GM18909 (cell line): ENCODE measurements at regions not wholly inside any gene's neighbourhood (a gene's known extent, or its start where the extent isn't known, plus 50 kb on each side); places are given as distances from the start of the nearest gene placed in this dataset.
"Not testable (repeated sequence)": the region's sequence is repeated elsewhere in the genome, so short reads cannot be mapped to it uniquely, and the experiment has no call there.

Experiments used
- ATAC-seq: cut with Tn5 transposase; IDR thresholded peaks from one replicate; pipeline ENCODE4 v1.9.1; 2021; ENCODE audit warnings: mild to moderate bottlenecking; ENCODE audit not compliant: unreplicated experiment, poor library complexity

DNA sequence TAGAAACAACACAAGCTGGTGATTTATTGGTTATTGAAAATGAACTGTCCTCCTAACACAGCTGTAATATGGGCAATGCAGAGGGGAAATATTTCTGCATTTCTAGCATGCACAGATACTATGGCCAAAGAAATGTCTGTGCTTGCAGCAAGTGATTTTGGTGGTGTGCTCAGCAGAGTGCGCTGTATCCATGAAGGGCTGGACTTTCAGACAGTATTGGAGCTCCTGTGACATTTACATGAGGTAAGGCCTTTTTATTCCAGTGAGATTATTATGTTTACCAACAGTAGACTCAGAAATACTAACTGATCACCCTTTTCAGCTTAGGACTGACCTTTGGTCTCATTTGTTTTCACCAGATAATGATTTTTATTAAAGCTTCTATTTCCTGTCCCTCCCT, 1302.6 kb upstream of the EPHA6 start:
- ATAC-seq: no peak

DNA sequence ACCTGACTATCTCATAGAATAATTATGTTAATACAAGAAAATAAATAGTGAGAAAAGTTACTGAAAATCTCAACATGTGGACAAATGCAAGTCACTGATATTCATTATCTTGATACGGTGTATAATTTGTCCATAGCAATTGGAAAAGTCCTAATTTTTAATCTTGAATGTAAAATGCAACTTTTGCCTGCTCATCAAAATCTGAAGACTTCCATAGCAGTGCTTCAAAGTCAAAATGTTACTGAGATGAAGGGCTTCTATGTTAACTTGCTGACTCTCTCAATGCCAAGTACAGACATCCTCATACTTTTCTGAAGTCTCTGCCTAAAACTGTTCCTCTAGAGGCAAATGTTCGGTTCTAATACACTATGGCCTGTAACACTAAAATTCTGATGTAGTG, 1300.1 kb upstream of the EPHA6 start:
- no peak for ATAC-seq

DNA sequence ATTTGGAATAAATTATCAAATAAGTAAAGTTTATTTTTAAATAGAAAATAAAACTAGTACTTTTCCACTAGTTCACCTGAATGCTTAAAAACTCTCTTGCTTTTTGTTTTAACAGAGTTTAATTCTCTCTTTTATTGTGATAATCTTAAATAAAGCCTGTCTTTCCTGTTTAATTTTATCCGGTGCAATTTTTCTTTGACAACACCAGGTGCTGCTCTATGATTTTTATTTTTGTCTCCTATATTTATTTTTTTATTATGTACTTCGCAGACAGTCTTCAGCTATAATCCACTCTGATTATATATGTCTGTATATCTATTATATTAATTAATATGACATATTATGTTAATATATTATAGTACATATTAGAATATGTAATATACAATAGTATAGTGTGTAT, 1293.0 kb upstream of the EPHA6 start:
- ATAC-seq: no peak

DNA sequence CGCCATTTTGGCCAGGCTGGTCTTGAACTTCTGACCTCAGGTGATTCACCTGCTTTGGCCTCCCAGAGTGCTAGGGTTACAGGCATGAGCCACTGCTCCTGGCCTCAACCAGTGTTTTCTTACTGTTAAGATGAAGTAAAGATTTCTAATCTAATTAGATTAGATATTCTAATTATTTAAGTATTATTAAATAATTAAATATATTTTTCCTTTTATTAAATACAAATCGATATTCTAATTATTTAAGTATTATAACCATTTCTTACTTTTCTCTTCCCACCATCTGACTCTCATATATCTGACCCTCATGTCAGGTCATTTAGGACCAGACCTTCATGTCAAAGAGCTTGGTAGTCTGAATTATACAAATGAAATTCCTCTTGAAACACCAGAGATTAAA, 1291.9 kb upstream of the EPHA6 start:
- ATAC-seq: no peak

DNA sequence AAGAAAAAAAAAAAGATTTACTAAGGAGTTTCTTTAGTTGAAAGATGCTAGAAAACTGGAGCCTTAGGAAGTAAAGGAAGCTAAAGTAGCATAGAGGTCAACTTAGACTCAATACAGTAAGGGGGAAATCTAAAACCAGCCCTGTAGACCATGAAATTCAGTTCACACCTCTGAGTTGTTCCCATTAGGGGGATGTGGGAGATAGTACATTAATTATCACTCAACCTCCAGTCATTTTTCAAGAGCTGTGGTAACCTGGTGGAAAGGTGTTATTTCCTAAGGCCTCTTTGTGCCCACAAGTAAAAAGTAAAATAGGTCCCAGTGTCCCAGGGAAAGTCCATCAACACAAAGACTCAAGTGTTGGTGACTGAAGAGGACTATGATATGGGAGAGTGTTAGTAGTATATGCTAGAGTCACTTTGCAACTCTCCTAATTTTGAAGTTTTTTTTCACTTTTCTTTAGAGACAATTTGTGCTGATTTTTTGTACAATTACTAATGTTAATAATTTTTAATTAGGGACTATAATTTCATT, 1274.4 kb upstream of the EPHA6 start:
- no peak for ATAC-seq

DNA sequence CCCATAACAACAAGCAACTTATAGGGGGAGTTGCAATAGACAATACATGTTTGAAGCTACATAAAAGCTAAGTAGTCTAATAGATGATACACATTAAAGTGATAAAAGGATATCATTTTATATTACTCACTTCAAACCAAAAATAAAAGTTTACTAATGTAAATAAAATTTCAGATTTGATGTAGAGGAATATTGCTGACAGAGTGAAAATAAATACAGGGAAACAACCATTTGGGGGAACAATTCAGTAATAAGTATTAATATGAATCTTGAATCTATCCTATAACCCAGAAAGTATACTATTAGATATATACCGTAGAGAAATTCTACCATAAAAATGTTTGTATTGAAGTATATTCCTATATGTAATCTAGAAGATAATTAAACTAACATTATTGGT, 1248.9 kb upstream of the EPHA6 start:
- no peak for ATAC-seq

DNA sequence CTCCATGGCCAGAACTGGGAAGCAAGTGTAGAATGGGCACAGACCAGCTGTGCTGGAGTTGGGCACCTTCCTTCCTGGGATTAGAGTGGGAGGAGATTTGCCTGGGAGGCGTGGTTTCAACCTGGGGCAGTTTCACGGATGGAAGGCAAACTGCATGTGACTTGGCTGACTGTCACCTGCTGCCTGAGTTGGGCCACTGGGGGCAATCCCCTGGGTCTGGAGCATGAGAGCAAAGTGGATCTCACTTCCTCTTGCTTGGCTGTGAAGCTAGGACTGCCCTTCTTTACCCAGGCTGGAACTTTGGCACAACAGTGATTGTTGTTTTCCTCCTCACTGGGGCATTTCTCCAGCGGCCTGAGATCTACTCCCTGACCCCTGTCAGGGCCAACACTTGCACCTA, 1247.0 kb upstream of the EPHA6 start:
- no peak for ATAC-seq

DNA sequence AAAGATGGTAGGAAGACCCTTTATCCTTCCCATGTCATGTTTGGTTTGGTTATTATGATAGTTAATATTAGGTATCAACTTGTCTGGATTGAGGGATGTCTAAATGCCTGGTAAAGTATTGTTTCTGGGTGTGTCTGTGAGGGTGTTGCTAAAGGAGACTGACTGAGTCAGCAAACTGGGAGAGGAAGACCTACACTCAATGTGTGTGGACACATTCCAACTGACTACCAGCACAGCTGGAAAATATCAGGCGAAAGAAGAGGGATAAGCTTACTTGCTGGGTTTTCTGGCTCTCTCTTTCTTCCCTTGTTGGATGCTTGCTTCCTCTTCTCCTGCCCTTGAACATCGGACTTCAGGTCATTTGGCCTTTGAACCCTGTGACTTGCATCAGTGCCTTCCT, 1227.6 kb upstream of the EPHA6 start:
- ATAC-seq: no peak

DNA sequence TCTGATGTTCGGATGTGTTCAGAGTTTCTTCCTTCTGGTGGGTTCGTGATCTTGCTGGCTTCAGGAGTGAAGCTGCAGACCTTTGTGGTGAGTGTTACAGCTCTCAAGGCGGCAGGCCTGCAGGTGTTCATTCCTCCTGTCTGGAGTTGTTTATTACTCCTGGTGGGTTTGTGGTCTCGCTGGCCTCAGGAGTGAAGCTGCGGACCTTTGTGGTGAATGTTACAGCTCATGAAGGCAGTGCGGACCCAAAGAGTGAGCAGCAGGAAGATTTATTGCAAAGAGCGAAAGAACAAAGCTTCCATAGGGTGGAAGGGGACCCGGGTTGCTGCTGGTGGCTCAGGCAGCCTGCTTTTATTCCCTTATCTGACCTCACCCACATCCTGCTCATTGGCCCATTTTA, 1226.8 kb upstream of the EPHA6 start:
- not testable (repeated sequence) for ATAC-seq

DNA sequence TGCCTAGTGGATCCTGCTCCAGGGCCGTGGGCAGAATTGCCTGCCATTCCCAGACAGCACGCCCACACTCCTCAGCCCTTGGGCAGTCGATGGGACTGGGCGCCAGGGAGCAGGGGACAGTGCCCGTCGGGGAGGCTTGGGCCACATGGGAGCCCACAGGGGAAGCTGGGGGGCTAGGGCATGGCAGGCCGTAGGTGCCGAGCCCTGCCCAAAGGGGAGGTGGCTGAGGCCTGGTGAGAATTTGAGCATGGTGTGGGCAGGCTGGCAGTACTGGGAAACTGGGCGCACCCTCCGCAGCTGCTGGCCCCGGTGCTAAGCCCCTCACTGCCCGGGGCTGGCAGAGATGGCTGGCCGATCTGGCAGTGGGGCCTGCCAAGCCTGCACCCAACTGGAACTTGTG, 1225.9 kb upstream of the EPHA6 start:
- no peak for ATAC-seq

DNA sequence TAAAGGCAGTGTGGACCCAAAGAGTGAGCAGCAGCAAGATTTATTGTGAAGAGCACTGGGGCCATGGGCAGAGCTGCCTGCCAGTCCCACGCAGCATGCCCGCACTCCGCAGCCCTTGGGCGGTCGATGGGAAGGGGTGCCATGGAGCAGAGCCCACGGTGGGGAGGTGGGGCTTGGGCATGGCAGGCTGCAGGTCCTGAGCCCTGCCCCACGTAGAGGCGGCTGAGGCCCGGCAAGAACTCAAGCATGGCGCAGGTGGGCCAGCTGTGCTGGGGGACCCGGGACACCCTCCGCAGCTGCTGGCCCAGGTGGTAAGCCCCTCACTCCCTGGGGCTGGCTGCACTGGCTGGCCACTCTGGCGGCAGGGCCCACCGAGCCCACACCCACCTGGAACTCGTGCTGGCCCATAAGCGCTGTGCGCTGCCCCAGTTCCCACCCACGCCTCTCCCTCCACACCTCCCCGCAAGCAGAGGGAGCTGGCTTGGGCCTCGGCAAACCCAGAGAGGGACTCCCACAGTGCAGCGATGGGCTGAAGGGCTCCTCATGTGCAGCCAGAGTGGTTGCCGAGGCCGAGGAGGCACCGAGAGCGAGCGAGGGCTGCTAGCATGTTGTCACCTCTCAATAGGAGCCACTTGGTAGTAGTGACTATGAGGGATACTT, 1218.8 kb upstream of the EPHA6 start:
- ATAC-seq: no peak

DNA sequence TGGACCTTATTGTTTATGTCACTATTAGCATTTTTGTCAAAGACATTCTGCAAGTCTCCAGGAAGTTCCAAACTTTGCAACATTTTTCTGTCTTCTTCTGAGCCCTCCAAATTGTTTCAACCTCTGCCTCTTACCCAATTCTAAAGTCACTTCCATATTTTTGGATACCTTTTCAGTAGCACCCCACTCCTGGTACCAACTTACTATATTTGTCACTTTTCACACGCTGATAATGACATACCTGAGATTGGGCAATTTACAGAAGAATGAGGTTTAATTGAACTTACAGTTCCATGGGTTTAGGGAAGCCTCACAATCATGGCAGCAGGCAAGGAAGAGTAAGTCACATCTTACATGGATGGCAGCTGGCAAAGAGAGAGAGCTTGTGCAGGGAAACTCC, 1206.5 kb upstream of the EPHA6 start:
- no peak for ATAC-seq

DNA sequence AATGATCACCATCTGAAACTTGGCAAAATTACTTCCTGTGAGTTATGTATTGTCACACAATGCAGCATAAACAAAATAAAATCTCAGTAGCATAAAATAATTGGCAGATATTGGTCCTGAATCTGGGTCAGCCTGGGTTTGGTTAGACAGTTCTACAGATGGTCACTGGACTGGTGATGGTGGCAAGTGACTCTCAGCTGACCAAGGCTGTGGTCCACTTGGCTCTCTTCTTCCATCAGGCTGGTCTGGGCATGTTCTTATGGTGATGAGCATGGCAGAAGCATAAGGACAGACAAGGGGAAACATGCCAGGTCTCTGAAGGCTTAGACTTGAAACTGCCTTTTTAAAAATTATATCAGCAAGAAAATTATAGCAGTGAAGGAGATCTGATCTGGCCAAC, 1205.0 kb upstream of the EPHA6 start:
- ATAC-seq: no peak

DNA sequence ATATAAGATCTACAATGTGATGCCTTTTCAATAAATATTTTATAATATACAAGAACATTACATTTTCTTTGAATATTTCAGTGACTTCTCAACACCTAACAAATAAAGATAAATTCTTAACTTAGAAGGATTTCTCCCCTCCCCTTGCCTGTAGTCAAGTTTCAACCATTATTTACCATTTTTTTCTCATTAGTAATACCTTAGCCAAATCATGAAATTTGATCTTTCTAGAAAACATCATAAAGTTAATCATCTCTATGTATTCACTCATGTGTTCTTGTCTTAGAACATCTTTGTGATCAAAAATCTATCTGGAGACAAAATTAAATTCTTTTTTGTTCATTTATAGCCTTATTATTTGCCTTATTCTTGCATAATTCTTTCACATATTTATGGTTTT, 1201.8 kb upstream of the EPHA6 start:
- no peak for ATAC-seq

DNA sequence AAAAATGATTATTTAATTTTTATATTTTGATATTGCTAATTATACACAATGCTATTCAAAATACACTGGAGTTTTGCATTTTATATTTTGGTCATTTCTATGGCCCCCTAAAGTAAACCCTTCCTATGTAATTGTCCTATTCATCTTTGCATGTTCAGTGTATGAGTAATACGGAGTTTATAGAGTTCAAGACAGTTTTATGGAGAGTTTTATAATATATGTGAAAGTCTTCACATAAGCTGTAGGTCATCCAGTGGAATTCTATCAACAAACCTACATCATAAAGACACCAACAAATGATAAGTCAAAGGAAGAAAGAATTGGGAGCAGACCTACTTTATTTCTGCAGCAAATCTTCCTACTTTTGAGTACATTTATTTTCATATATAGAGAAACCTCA, 1200.4 kb upstream of the EPHA6 start:
- no peak for ATAC-seq

DNA sequence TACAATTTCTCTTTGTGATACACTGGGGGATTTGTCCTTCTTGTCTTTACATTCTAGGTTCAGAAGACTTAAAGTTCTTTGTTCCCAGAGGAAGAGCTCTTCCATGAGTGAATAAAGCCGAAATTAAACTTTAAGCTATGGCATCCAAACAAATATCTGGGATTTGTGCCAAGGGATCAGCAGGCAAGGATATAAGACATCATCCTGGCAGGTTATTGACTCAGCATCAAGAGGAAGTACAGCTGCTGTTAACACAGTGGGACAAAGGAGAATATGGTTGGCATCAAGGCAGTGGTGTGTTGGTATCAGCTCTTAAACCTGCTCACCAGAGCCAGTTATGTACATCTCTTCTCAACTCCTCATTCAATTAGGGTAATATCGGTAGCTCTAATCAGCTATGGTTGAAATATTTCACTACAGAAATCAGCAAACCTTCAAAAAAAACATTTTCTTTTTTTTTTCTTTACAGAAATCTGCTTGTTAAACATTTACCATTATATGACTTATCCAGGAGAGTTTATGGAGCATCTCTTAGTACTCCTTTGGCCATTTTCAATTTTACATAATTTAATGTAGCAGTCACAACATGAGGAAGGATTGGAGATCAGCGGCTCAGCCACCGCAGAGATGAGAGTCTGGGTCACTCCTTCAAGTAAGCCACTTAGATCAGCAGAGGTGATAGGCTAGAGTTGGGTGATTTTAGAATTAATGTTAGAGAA, 1198.6 kb upstream of the EPHA6 start:
- no peak for ATAC-seq

DNA sequence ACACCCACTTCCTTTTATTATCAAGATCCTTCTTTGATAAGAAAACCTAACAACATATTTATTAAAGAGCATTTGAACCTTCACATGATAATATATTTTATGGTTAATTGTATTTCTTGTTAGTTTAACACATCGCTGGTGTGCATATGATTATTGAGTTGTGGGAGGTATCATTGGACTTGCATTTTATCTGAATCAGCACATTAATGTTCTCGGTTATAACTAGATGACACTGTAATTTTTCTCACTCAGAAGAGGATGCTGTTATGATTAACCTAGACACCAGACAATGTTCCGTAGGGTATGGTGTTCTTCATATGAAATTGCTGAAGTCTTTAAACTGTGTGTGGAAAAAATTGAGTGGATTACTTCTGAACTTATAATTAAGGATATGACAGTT, 1188.3 kb upstream of the EPHA6 start:
- ATAC-seq: no peak

DNA sequence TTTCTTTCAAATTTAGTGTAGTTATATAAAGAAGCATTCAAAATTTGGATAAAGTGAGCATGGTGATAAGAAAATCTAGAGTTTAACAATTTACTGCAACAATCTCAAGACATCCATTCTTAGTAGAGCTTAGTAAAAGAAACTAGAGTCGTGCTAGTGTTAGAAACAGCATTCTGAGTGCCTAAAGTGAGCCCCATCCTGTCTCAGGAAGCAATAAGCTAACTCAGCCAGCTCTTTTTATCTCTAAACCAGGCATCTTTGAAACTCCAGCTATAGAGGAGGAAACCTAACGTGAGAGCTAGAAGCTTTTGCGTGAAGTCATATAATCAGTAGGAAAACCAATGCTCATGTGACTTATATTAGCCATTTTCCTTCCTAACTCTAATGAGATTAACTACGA, 1187.1 kb upstream of the EPHA6 start:
- no peak for ATAC-seq

DNA sequence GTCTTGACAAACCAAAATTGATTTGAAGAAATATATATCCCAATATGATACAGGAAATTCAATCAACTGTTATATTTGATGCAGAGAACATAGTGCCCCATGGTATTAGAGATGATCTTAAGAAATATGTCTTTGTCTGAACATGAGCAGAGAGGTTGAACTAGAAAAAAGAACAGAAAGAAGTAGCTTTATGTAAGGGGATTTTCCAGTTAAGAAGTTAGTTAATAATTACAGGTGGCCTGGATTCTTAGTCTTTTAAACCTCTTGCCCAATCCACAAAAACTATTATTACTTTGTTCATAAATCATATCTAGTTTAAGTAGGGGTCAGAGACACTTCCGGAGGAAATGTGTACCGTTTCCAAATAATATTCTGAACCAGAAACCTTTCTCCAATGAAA, 1186.7 kb upstream of the EPHA6 start:
- ATAC-seq: no peak

DNA sequence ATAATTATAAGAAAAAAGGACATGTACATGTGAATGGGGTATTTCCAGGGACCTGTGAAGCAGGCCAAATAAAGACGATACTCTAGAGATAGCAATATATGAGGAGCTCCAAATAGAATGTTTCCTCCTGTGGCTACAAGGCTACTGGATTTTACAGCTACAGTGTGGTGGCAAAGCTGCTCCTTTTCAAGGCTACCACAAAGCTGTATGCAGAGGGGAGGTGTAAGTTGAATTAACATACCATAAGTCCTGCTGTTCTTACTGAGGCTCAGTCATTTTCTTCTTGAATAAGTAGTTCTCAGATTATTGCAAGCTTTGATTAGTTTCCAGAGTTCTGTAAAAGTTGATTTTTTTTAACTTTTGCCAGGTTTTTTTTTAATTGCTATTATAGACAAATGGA, 1184.6 kb upstream of the EPHA6 start:
- ATAC-seq: no peak

DNA sequence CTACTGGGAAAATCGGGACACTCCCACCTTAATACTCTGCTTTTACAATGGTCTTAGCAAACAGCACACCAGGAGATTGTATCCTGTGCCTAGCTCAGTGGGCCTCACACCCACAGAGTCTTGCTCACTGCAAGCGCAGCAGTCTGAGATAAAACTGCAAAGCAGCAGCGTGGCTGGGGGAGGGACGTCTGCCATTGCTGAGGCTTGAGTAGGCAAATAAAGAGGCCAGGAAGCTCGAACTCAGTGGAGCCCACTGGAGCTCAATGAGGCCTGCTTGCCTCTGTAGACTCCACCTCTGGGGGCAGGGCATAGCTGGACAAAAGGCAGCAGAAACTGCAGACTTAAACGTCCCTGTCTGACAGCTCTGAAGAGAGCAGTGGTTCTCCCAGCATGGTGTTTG, 1169.1 kb upstream of the EPHA6 start:
- ATAC-seq: no peak
